ENCODE measurements at regions not wholly inside any gene's neighbourhood (a gene's known extent, or its start where the extent isn't known, plus 50 kb on each side); places are given as distances from the start of the nearest gene placed in this dataset.

GRCh38 chr6:71035871-71036270 lies 79.0 kb upstream of the B3GAT2 start:
- Histone ChIP-seq H4K20me1 (ENCODE audit: control insufficient read depth, insufficient read depth, insufficient read length) (no peaks in the 10 kb centered on the region), H2AFZ (ENCODE audit: low read length) (no peak overlapping the region), H3T11ph (ENCODE audit: low read length) (no peak overlapping the region), H3K4me2 (ENCODE audit: insufficient read depth, insufficient read length, low read length) (no peak overlapping the region), H2BK12ac (ENCODE audit: insufficient read length, low read depth, low read length) (no peak overlapping the region), H2BK20ac (ENCODE audit: low read depth, low read length, poor library complexity, severe bottlenecking) (no peak overlapping the region), H4K8ac (replicated peaks; ENCODE audit: insufficient read length, low read depth, low read length) (no peak overlapping the region), H3K79me2 (ENCODE audit: insufficient read depth, low read length) (no peaks in the 10 kb centered on the region), H3K4ac (ENCODE audit: low read depth, low read length) (no peak overlapping the region), H3K27me3 (ENCODE audit: insufficient read depth, low read length) (no peaks in the 10 kb centered on the region), H2BK15ac (ENCODE audit: low read depth, low read length) (no peak overlapping the region), H3K79me1 (ENCODE audit: insufficient read depth, low read depth, low read length, poor library complexity, severe bottlenecking) (no peaks in the 10 kb centered on the region), H3K14ac (ENCODE audit: insufficient read depth, low read length) (no peak overlapping the region), H2BK120ac (ENCODE audit: low read depth, low read length, poor library complexity, severe bottlenecking) (no peak overlapping the region), H3K9ac (ENCODE audit: extremely low read depth, insufficient read length, low read length) (no peak overlapping the region), H3K27ac (ENCODE audit: insufficient read length, low read depth, low read length) (no peak overlapping the region), H4K91ac (ENCODE audit: insufficient read length, low read depth, low read length) (no peak overlapping the region), H2BK5ac (ENCODE audit: insufficient read length, low read length) (no peak overlapping the region), H3K23me2 (ENCODE audit: insufficient read length, low read depth, low read length, poor library complexity, severe bottlenecking) (no peaks in the 10 kb centered on the region), H3K23ac (ENCODE audit: insufficient read length, low read depth, low read length) (no peak overlapping the region), H3K4me1 (ENCODE audit: insufficient read depth, low read length) (no peaks in the 10 kb centered on the region; the same call in 1 of the 2 replicates), H2AK5ac (ENCODE audit: insufficient read length, low read length) (no peak overlapping the region), H3K9me3 (ENCODE audit: control insufficient read depth, low read depth, low read length) (no peaks in the 10 kb centered on the region), H3K18ac (ENCODE audit: insufficient read length, low read depth, low read length) (no peak overlapping the region), H4K5ac (ENCODE audit: insufficient read length, low read depth, low read length) (no peak overlapping the region), H3K56ac (ENCODE audit: insufficient read length, low read depth, low read length) (no peak overlapping the region)
- Mint-ChIP-seq H3K27ac (peak overlapping the region in 1 of 3 experiments; percentile 38; a peak in 1 of 7 replicates), H3K27me3 (ENCODE audit: low read depth) (no peaks in the 10 kb centered on the region), H3K4me3 (no peak overlapping the region), H3K4me1 (no peaks in the 10 kb centered on the region), H3K36me3 (ENCODE audit: insufficient read depth in 1 of 3, low read depth in 3 of 3) (no peaks in the 10 kb centered on the region; a peak in 1 of 7 replicates), H3K9me3 (peaks cover 0 to 3% of the 10 kb centered on the region in 2 experiments; a peak in 3 of 5 replicates)
- no peak for DNase-seq
- TF ChIP-seq CTCF (conservative IDR thresholded peaks at IDR 0.05), result no peak
